Trophoblast cell (in vitro differentiated cells and primary cell): ENCODE measurements at regions not wholly inside any gene's neighbourhood (a gene's known extent, or its start where the extent isn't known, plus 50 kb on each side); places are given as distances from the start of the nearest gene placed in this dataset.

ENCODE experiments used
- DNase-seq, 2 donors: peaks; one replicate each; pipeline ENCODE4 v3.0.0-alpha.2; 2016
- H2AFZ ChIP-seq: 2 replicates; pipeline ENCODE4 v1.6.1; 2013; ENCODE audit warnings: low read length, moderate library complexity, mild to moderate bottlenecking; ENCODE audit not compliant: insufficient read depth, poor library complexity
- H2AK5ac ChIP-seq: 2 replicates; pipeline ENCODE4 v1.6.1; 2013; ENCODE audit warnings: mild to moderate bottlenecking, low read length
- H2BK120ac ChIP-seq: 2 replicates; pipeline ENCODE4 v1.6.1; 2013; ENCODE audit warnings: low read length, mild to moderate bottlenecking, moderate library complexity; ENCODE audit not compliant: insufficient read depth, poor library complexity
- H2BK12ac ChIP-seq: 2 replicates; pipeline ENCODE4 v1.6.1; 2013; ENCODE audit warnings: mild to moderate bottlenecking, low read length, moderate library complexity
- H2BK5ac ChIP-seq: 2 replicates; pipeline ENCODE4 v1.6.1; 2013; ENCODE audit warnings: low read length, low read depth, moderate library complexity, mild to moderate bottlenecking; ENCODE audit not compliant: poor library complexity
- H3K14ac ChIP-seq: 2 replicates; pipeline ENCODE4 v1.6.1; 2013; ENCODE audit warnings: mild to moderate bottlenecking, low read length
- H3K18ac ChIP-seq: 2 replicates; pipeline ENCODE4 v1.6.1; 2013; ENCODE audit warnings: mild to moderate bottlenecking, low read length
- H3K23ac ChIP-seq: 2 replicates; pipeline ENCODE4 v1.6.1; 2013; ENCODE audit warnings: low read length
- H3K27ac ChIP-seq: 2 replicates; pipeline ENCODE4 v1.5.1; 2013; ENCODE audit warnings: low read depth, mild to moderate bottlenecking, inconsistent platforms, low read length, moderate library complexity
- H3K27me3 ChIP-seq: 2 replicates; pipeline ENCODE4 v1.6.1; 2013; ENCODE audit warnings: inconsistent platforms, mild to moderate bottlenecking, low read length, moderate library complexity; ENCODE audit not compliant: insufficient read depth
- H3K36me3 ChIP-seq, 2 experiments: 1 replicate in 1 of 2; 2 replicates in 1 of 2; pipeline ENCODE4 v1.6.1; 2013; ENCODE audit warnings: low read length in 2 of 2, mild to moderate bottlenecking in 2 of 2, moderate library complexity in 1 of 2; ENCODE audit not compliant: insufficient read depth in 2 of 2, control insufficient read depth in 1 of 2
- H3K4ac ChIP-seq: 2 replicates; pipeline ENCODE4 v1.6.1; 2013; ENCODE audit warnings: low read depth, mild to moderate bottlenecking, low read length, moderate library complexity
- H3K4me1 ChIP-seq, 2 experiments: 1 replicate in 1 of 2; 2 replicates in 1 of 2; pipeline ENCODE4 v1.6.1; 2013; ENCODE audit warnings: low read length in 2 of 2, mild to moderate bottlenecking in 2 of 2, moderate library complexity in 1 of 2; ENCODE audit not compliant: insufficient read depth in 2 of 2, control insufficient read depth in 1 of 2
- H3K4me2 ChIP-seq: 2 replicates; pipeline ENCODE4 v1.6.1; 2013; ENCODE audit warnings: inconsistent platforms, mild to moderate bottlenecking, low read length, moderate library complexity
- H3K4me3 ChIP-seq: 2 replicates; pipeline ENCODE4 v1.5.1; 2013; ENCODE audit warnings: mild to moderate bottlenecking, low read depth, low read length, inconsistent platforms
- H3K79me1 ChIP-seq: one replicate; pipeline ENCODE4 v1.6.1; 2013; ENCODE audit warnings: low read length
- H3K79me2 ChIP-seq: 2 replicates; pipeline ENCODE4 v1.6.1; 2013; ENCODE audit warnings: low read length, mild to moderate bottlenecking; ENCODE audit not compliant: control insufficient read depth, insufficient read depth, poor library complexity
- H3K9ac ChIP-seq: 2 replicates; pipeline ENCODE4 v1.6.1; 2013; ENCODE audit warnings: mild to moderate bottlenecking, low read length
- H3K9me3 ChIP-seq: 2 replicates; pipeline ENCODE4 v1.6.1; 2013; ENCODE audit warnings: low read depth, mild to moderate bottlenecking, control low read depth, inconsistent platforms, low read length; ENCODE audit not compliant: insufficient read depth
- H4K12ac ChIP-seq: 2 replicates; pipeline ENCODE4 v1.6.1; 2013; ENCODE audit warnings: low read depth, mild to moderate bottlenecking, low read length, moderate library complexity
- H4K8ac ChIP-seq: 2 replicates; pipeline ENCODE4 v1.6.1; 2013; ENCODE audit warnings: low read depth, mild to moderate bottlenecking, low read length, moderate library complexity
- H4K91ac ChIP-seq: one replicate; pipeline ENCODE4 v1.6.1; 2013; ENCODE audit warnings: low read depth, mild to moderate bottlenecking, low read length, moderate library complexity
- WGBS: extraction: QIAGEN DNeasy Blood & Tissue Kit; methylation state at CpG from one replicate; pipeline ENCODE4 v1.1.7; 2013; ENCODE audit warnings: missing lambda C conversion rate; ENCODE audit not compliant: insufficient read length, insufficient coverage; ENCODE audit errors: extremely low coverage; 5-methylcytosine and 5-hydroxymethylcytosine counted together

- Histone ChIP-seq H2BK12ac (no peak overlapping the region), H3K9me3 (no peaks in the 10 kb centered on the region), H4K8ac (no peak overlapping the region), H4K12ac (no peak overlapping the region), H3K79me1 (no peaks in the 10 kb centered on the region), H3K9ac (no peak overlapping the region), H2BK120ac (no peak overlapping the region), H3K27ac (no peak overlapping the region), H2BK5ac (no peak overlapping the region), H3K4ac (no peak overlapping the region), H3K14ac (no peak overlapping the region), H3K23ac (no peak overlapping the region), H3K36me3 (no peaks in the 10 kb centered on the region), H2AK5ac (no peak overlapping the region), H3K4me1 (no peaks in the 10 kb centered on the region), H3K18ac (no peak overlapping the region), H3K79me2 (no peaks in the 10 kb centered on the region), H3K4me3 (no peak overlapping the region), H3K4me2 (no peak overlapping the region), H3K27me3 (no peaks in the 10 kb centered on the region), H4K91ac (no peak overlapping the region), H2AFZ (no peak overlapping the region)
- no peak for DNase-seq
- no CpG with 5 or more reads among the region's 1 CpG for WGBS
Observed at GRCh38 chr11:105215528-105215927, 76.0 kb upstream of the CARD18 start.

DNA sequence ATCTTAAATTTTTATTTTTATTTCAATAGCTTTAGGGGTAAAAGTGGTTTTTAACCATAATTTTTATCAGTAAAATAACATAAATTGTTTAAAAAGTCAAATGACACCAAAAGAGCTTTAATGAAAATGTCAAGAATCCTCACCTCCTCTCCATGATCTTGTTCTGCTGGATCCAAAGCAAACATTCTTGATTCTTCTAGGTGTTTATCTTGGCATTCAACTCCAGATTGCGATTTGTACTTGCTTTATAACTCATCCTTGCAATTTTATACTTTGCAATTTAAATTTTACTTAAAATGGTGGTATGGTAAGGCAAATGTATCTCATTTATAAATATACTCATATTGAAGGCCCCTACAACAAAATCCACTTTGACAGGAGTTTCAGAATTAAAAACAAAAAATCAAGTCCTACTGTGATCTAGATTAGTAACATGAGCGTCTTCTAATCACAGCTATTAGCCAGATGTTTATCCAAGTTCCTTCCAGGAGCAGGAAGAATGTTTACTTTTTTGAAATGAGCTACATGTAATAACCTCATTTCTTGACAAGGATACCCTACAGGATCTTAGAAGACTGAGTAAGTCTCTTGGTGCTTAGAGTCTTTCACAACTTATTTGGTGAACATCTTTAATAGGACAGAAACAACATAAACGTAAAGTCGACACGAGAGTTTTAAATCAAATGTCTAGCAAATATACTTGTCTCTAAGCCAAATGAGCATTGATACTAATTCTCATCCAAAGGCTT is 72.4 kb upstream of the CARD18 start:
- Histone ChIP-seq H3K27me3 (no peaks in the 10 kb centered on the region), H2BK120ac (no peak overlapping the region), H2AFZ (no peak overlapping the region), H3K4ac (no peak overlapping the region), H2BK12ac (no peak overlapping the region), H3K18ac (no peak overlapping the region), H3K9ac (no peak overlapping the region), H3K36me3 (no peaks in the 10 kb centered on the region), H3K27ac (no peak overlapping the region), H3K9me3 (no peaks in the 10 kb centered on the region), H3K79me2 (no peaks in the 10 kb centered on the region), H3K4me1 (no peaks in the 10 kb centered on the region), H4K91ac (no peak overlapping the region), H4K12ac (no peak overlapping the region), H3K4me2 (no peak overlapping the region), H4K8ac (no peak overlapping the region), H2BK5ac (no peak overlapping the region), H2AK5ac (no peak overlapping the region), H3K79me1 (no peaks in the 10 kb centered on the region), H3K23ac (no peak overlapping the region), H3K14ac (no peak overlapping the region), H3K4me3 (no peak overlapping the region)
- WGBS = no CpG with 5 or more reads among the region's 5 CpGs
- DNase-seq = no peak

DNA sequence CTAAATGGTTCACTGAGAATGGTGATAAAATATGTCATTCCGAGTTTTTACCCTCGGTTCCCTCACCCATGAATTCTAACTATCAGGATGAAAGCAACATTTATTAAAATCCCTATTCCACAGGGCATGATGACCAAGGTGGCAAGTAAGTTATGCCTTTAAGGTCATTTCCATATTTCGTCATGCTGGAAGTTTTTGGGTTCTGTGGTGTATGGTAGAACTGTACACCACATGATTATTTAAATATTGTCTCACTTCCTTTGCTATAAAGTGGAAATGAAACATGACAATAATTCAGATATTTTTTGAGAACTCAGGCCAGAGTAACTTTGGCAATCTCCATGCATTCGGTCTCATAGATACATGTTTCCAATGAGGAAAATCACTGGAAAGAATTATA is 68.5 kb upstream of the CARD18 start:
- no peak overlapping the region for H3K23ac ChIP-seq
- no peak overlapping the region for H4K8ac ChIP-seq
- no peak overlapping the region for H3K14ac ChIP-seq
- H4K12ac ChIP-seq = no peak overlapping the region
- H2BK120ac ChIP-seq = no peak overlapping the region
- no peaks in the 10 kb centered on the region for H3K27me3 ChIP-seq
- H3K27ac ChIP-seq = no peak overlapping the region
- no peak overlapping the region for H3K4me2 ChIP-seq
- WGBS = no CpG with 5 or more reads among the region's 4 CpGs
- H3K79me1 ChIP-seq = no peaks in the 10 kb centered on the region
- H2BK12ac ChIP-seq = no peak overlapping the region
- H4K91ac ChIP-seq = no peak overlapping the region
- no peak overlapping the region for H3K4ac ChIP-seq
- H2AK5ac ChIP-seq = no peak overlapping the region
- H3K4me1 ChIP-seq = no peaks in the 10 kb centered on the region
- no peaks in the 10 kb centered on the region for H3K79me2 ChIP-seq
- no peaks in the 10 kb centered on the region for H3K9me3 ChIP-seq
- no peak overlapping the region for H3K18ac ChIP-seq
- H2AFZ ChIP-seq = no peak overlapping the region
- no peak overlapping the region for H3K4me3 ChIP-seq
- DNase-seq = peak in 1 of 2 donors; percentile 12
- no peak overlapping the region for H2BK5ac ChIP-seq
- H3K36me3 ChIP-seq = no peaks in the 10 kb centered on the region
- no peak overlapping the region for H3K9ac ChIP-seq

- WGBS = no CpG with 5 or more reads among the region's 4 CpGs
- H3K79me2 ChIP-seq = no peaks in the 10 kb centered on the region
- H3K4me3 ChIP-seq = no peak overlapping the region
- no peak for DNase-seq
- no peaks in the 10 kb centered on the region for H3K36me3 ChIP-seq
- no peak overlapping the region for H3K23ac ChIP-seq
- no peak overlapping the region for H4K12ac ChIP-seq
- no peaks in the 10 kb centered on the region for H3K9me3 ChIP-seq
- H4K8ac ChIP-seq = no peak overlapping the region
- H3K4me2 ChIP-seq = no peak overlapping the region
- H2BK12ac ChIP-seq = no peak overlapping the region
- no peak overlapping the region for H2BK120ac ChIP-seq
- no peaks in the 10 kb centered on the region for H3K27me3 ChIP-seq
- no peak overlapping the region for H3K18ac ChIP-seq
- H2AK5ac ChIP-seq = no peak overlapping the region
- H3K4ac ChIP-seq = no peak overlapping the region
- no peak overlapping the region for H4K91ac ChIP-seq
- H3K9ac ChIP-seq = no peak overlapping the region
- no peak overlapping the region for H3K27ac ChIP-seq
- H3K14ac ChIP-seq = no peak overlapping the region
- no peak overlapping the region for H2AFZ ChIP-seq
- no peaks in the 10 kb centered on the region for H3K4me1 ChIP-seq
- no peaks in the 10 kb centered on the region for H3K79me1 ChIP-seq
- no peak overlapping the region for H2BK5ac ChIP-seq
Observed at GRCh38 chr11:105206633-105207032, 67.1 kb upstream of the CARD18 start.
